Suprapubic skin (tissue), 4 donors: ENCODE measurements at regions not wholly inside any gene's neighbourhood (a gene's known extent, or its start where the extent isn't known, plus 50 kb on each side); places are given as distances from the start of the nearest gene placed in this dataset.

ENCODE experiments used
- DNase-seq, 2 donors: peaks; one replicate each; pipeline ENCODE4 v3.0.0-alpha.2; 2019; ENCODE audit warnings: low spot score in 2 of 2
- H3K27ac ChIP-seq: fragments of 200-600 bp; sonication (generic); one replicate; pipeline ENCODE4 v1.5.1; 2019
- H3K27me3 ChIP-seq: fragments of 200-600 bp; sonication (generic); one replicate; pipeline ENCODE4 v1.5.1; 2019
- H3K36me3 ChIP-seq: fragments of 200-600 bp; sonication (generic); one replicate; pipeline ENCODE4 v1.5.1; 2019
- H3K4me1 ChIP-seq: fragments of 200-600 bp; sonication (generic); one replicate; pipeline ENCODE4 v1.5.1; 2019
- H3K4me3 ChIP-seq: fragments of 200-600 bp; sonication (generic); one replicate; pipeline ENCODE4 v1.5.1; 2019; ENCODE audit warnings: mild to moderate bottlenecking
- H3K9me3 ChIP-seq: fragments of 200-600 bp; sonication (generic); one replicate; pipeline ENCODE4 v1.5.1; 2019
- CTCF ChIP-seq, 2 donors: fragments of 200-600 bp in 1 of 2; fragments of 450-650 bp in 1 of 2; sonication (generic) in 1 of 2; IDR thresholded peaks; one replicate each; pipeline ENCODE4 v1.5.1; 2016 to 2019; ENCODE audit warnings: antibody characterized with exemption in 2 of 2, mild to moderate bottlenecking in 1 of 2, moderate library complexity in 1 of 2
- EP300 ChIP-seq: sonication (generic); formaldehyde crosslinking; IDR thresholded peaks from one replicate; pipeline ENCODE4 v1.6.1; 2017; ENCODE audit warnings: antibody characterized with exemption
- POLR2A ChIP-seq, 2 donors: fragments of 450-650 bp; IDR thresholded peaks; one replicate each; pipeline ENCODE4 v1.6.1; 2017; ENCODE audit warnings: antibody characterized with exemption in 2 of 2, mild to moderate bottlenecking in 2 of 2, moderate library complexity in 2 of 2
- POLR2AphosphoS5 ChIP-seq, 3 donors: sonication (generic); formaldehyde crosslinking; IDR thresholded peaks; one replicate each; pipeline ENCODE4 v1.6.1; 2017; ENCODE audit warnings: antibody characterized with exemption in 3 of 3
- WGBS: methylation state at CpG from one replicate; pipeline ENCODE4 v1.1.5; 2018; 5-methylcytosine and 5-hydroxymethylcytosine counted together

- Histone ChIP-seq H3K9me3 (no peaks in the 10 kb centered on the region), H3K4me3 (no peak overlapping the region), H3K27ac (no peak overlapping the region), H3K27me3 (no peaks in the 10 kb centered on the region), H3K36me3 (no peaks in the 10 kb centered on the region), H3K4me1 (no peaks in the 10 kb centered on the region)
- TF ChIP-seq EP300 (no peak), CTCF (IDR thresholded peaks at IDR 0.05) (no peak), POLR2A (IDR thresholded peaks at IDR 0.05) (no peak), POLR2AphosphoS5 (IDR thresholded peaks at IDR 0.05) (no peak)
- no peak for DNase-seq
- 58% methylated on average over 4 of the region's 4 CpGs for WGBS
These were observed 851.1 kb downstream of the SLC4A3 start for GRCh38 chr2:220478305-220479058.

- H3K27ac ChIP-seq: no peak overlapping the region
- no peaks in the 10 kb centered on the region for H3K27me3 ChIP-seq
- no peaks in the 10 kb centered on the region for H3K36me3 ChIP-seq
- no peaks in the 10 kb centered on the region for H3K9me3 ChIP-seq
- no peak for DNase-seq
- no peaks in the 10 kb centered on the region for H3K4me1 ChIP-seq
- H3K4me3 ChIP-seq: no peak overlapping the region
- 95% methylated on average over 3 of the region's 3 CpGs for WGBS
- TF ChIP-seq POLR2AphosphoS5 (IDR thresholded peaks at IDR 0.05) (no peak), EP300 (no peak), CTCF (IDR thresholded peaks at IDR 0.05) (no peak), POLR2A (IDR thresholded peaks at IDR 0.05) (no peak)
These were observed 855.3 kb downstream of the SLC4A3 start for GRCh38 chr2:220482716-220483115.

GRCh38 chr2:220489121-220489520, 861.7 kb downstream of the SLC4A3 start:
- no peak for TF ChIP-seq POLR2AphosphoS5 (IDR thresholded peaks at IDR 0.05)
- Histone ChIP-seq H3K9me3 (no peaks in the 10 kb centered on the region), H3K4me1 (no peaks in the 10 kb centered on the region), H3K36me3 (no peaks in the 10 kb centered on the region), H3K4me3 (no peak overlapping the region), H3K27ac (no peak overlapping the region), H3K27me3 (no peaks in the 10 kb centered on the region)
- no peak for DNase-seq

GRCh38 chr2:220491670-220492069, 864.2 kb downstream of the SLC4A3 start:
- no peak for TF ChIP-seq EP300
- TF ChIP-seq CTCF (IDR thresholded peaks at IDR 0.05): no peak
- no peak for TF ChIP-seq POLR2A (IDR thresholded peaks at IDR 0.05)
- TF ChIP-seq POLR2AphosphoS5 (IDR thresholded peaks at IDR 0.05): no peak
- DNase-seq: no peak
- Histone ChIP-seq H3K4me1 (no peaks in the 10 kb centered on the region), H3K27me3 (no peaks in the 10 kb centered on the region), H3K27ac (no peak overlapping the region), H3K36me3 (no peaks in the 10 kb centered on the region), H3K4me3 (no peak overlapping the region), H3K9me3 (no peaks in the 10 kb centered on the region)
- 35% methylated on average over 4 of the region's 4 CpGs for WGBS

GRCh38 chr2:220493871-220494525, 866.6 kb downstream of the SLC4A3 start:
- H3K4me3 ChIP-seq: no peak overlapping the region
- H3K27me3 ChIP-seq: no peaks in the 10 kb centered on the region
- WGBS: 74% methylated on average over 9 of the region's 9 CpGs
- no peaks in the 10 kb centered on the region for H3K9me3 ChIP-seq
- peaks cover 2% of the 10 kb centered on the region for H3K4me1 ChIP-seq
- no peak for DNase-seq
- H3K36me3 ChIP-seq: no peaks in the 10 kb centered on the region
- TF ChIP-seq POLR2A (IDR thresholded peaks at IDR 0.05) (no peak), POLR2AphosphoS5 (IDR thresholded peaks at IDR 0.05) (no peak), EP300 (no peak), CTCF (IDR thresholded peaks at IDR 0.05) (no peak)
- H3K27ac ChIP-seq: no peak overlapping the region
